ENCODE measurements at regions not wholly inside any gene's neighbourhood (a gene's known extent, or its start where the extent isn't known, plus 50 kb on each side); places are given as distances from the start of the nearest gene placed in this dataset.

DNA sequence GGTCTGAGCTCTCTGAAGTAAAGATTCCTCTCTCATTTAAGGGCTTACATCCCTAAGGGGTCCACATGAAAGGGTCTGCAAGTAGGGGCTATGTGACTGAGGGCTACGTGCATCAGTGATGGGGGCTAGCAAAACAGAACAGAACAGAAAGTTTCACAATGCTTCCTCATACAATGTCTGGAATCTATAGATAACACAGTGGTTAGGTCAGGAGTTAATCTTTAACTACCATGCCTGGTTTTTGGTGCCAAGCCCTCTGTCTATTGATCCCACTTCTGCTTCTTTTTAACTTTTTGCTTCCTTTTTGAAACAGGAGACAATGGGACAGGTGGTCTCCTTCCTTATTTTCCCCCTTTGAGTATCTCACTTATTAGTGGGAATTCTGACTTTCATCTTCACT lies 263.0 kb downstream of the DDX3Y start:
- DNase-seq (ENCODE audit: low read depth): no peak

DNA sequence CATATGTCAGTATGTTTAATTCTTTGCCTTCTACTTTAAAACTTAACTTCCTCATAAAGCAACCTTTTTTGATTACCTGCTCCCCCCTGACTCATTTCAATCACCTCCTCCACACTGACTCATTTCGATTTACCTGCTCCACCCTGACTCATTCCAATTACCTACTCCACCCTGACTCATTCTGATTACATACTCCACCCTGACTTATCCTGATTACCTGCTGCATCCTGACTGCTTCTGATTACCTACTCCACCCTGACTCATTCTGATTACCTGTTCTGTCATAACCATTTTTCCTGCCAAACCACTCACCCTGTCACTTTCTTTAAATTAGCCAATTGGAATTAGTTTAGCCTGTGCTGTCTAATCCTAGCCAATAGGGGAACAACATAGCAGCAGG lies 263.6 kb downstream of the DDX3Y start:
- no peak for DNase-seq (ENCODE audit: low read depth)

Data from HS-5 (cell line).